ENCODE measurements at regions not wholly inside any gene's neighbourhood (a gene's known extent, or its start where the extent isn't known, plus 50 kb on each side); places are given as distances from the start of the nearest gene placed in this dataset.
A peak's percentile ranks its signal among the peaks of the same experiment; 100 is the strongest.
"Not testable (repeated sequence)": the region's sequence is repeated elsewhere in the genome, so short reads cannot be mapped to it uniquely, and the experiment has no call there.

DNA sequence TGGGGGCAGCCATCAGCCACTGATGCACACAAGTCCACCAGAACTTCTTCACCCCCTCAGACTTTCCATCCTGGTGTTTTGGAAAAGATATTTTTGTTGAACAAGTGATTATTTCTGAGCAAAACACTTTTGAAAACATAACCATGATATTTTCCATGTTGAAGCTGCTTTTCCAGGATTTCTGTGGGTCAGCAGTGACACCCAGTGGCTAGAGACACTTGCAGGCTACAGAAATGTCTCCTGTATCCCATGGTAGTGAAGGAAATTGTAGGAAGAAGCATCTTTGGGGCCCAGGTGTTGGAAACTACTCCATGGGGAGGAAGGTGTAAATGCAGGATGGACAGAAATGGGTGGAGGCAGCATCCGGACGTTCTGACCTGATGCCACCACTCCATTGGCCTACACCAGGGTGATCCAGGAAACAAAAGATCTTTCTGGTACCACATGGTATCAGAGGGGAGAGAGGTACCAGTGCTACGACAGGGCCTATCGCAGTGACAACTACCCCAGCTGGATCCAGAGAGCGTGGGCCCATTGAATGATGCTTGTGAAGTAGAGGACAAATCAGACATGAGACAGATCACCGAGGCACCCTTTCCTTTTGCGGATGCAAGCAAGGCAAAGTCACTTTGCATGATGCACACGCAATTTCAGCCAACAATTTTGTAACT is 111.7 kb upstream of the COBL start:
- Mint-ChIP-seq H3K36me3 (no peaks in the 10 kb centered on the region), H3K4me3 (no peak overlapping the region), H3K9me3 (no peaks in the 10 kb centered on the region), H3K4me1 (peaks cover 0 to 5% (median 2%) of the 10 kb centered on the region in 3 donors), H3K27ac (no peak overlapping the region), H3K27me3 (peaks cover 1 to 4% of the 10 kb centered on the region in 2 donors)
- CTCF ChIA-PET, result no interaction called here
- Histone ChIP-seq H3K4me3 (ENCODE audit: low read length) (no peak overlapping the region), H3K9me3 (ENCODE audit: low read length) (no peaks in the 10 kb centered on the region), H3K36me3 (ENCODE audit: insufficient read depth, low read length) (no peaks in the 10 kb centered on the region), H3K27ac (ENCODE audit: low read depth, low read length) (no peak overlapping the region), H3K4me1 (ENCODE audit: insufficient read depth, low read length) (no peaks in the 10 kb centered on the region), H3K27me3 (ENCODE audit: insufficient read depth, low read length, poor library complexity, severe bottlenecking) (no peaks in the 10 kb centered on the region)
- DNase-seq, result no peak
- POLR2A ChIA-PET, result no interaction called here

DNA sequence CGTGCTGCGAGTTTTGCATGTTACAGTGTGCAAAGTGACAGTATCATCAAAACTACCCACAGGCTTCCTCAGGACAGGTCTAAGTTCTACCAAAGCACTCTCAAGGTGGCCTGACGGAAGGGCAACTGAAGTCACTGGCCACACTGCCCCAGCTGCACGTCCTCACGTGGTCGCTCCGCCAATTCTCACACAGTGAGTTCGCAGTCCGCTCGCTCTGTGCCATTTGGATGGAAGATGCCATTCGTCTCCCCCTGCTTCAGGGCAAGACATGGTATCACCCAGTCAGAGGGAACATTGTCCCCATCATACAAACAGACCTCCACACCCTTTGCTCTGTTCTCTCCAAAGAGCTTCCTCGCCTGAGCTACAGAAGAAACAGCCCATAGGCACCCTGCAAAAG is 109.6 kb upstream of the COBL start:
- H3K4me3 Mint-ChIP-seq, result no peak overlapping the region
- Histone ChIP-seq H3K4me3 (ENCODE audit: low read length) (no peak overlapping the region), H3K36me3 (ENCODE audit: insufficient read depth, low read length) (no peaks in the 10 kb centered on the region), H3K9me3 (ENCODE audit: low read length) (no peaks in the 10 kb centered on the region), H3K4me1 (ENCODE audit: insufficient read depth, low read length) (no peaks in the 10 kb centered on the region), H3K27me3 (ENCODE audit: insufficient read depth, low read length, poor library complexity, severe bottlenecking) (no peaks in the 10 kb centered on the region), H3K27ac (ENCODE audit: low read depth, low read length) (no peak overlapping the region)
- no peak for DNase-seq
- POLR2A ChIA-PET, result no interaction called here
- H3K4me1 Mint-ChIP-seq, result peaks cover 0 to 4% (median 2%) of the 10 kb centered on the region in 3 donors
- no peaks in the 10 kb centered on the region for H3K36me3 Mint-ChIP-seq
- H3K27me3 Mint-ChIP-seq, result peaks cover 1 to 4% of the 10 kb centered on the region in 2 donors
- H3K27ac Mint-ChIP-seq, result no peak overlapping the region
- no peaks in the 10 kb centered on the region for H3K9me3 Mint-ChIP-seq
- CTCF ChIA-PET, result no interaction called here

DNA sequence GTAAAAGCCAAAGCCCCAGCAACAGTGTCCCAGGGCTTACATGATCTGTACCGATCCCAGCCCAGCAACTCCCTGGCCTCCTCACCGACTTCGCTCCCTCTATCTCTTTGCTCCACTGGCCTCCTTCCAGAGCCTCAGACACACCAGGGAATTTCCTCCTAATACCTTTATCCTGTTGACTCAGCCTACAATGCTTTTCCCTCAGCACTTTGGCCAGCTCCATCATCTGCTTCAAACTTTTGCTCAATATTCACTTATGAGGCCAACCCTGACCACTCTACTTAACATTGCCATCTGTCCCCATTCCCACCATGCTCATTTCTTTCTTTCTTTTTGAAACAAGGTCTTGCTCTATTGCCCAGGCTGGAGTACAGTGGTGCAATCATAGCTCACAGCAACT is 93.3 kb upstream of the COBL start:
- H3K27me3 ChIP-seq (ENCODE audit: insufficient read depth, low read length, poor library complexity, severe bottlenecking); H3K27ac Mint-ChIP-seq; POLR2A ChIA-PET; CTCF ChIA-PET; H3K36me3 ChIP-seq (ENCODE audit: insufficient read depth, low read length); H3K9me3 Mint-ChIP-seq; H3K9me3 ChIP-seq (ENCODE audit: low read length); DNase-seq; H3K27ac ChIP-seq (ENCODE audit: low read depth, low read length); H3K4me3 ChIP-seq (ENCODE audit: low read length); H3K4me1 ChIP-seq (ENCODE audit: insufficient read depth, low read length); H3K4me3 Mint-ChIP-seq; H3K36me3 Mint-ChIP-seq; H3K4me1 Mint-ChIP-seq; H3K27me3 Mint-ChIP-seq: not testable (repeated sequence)

DNA sequence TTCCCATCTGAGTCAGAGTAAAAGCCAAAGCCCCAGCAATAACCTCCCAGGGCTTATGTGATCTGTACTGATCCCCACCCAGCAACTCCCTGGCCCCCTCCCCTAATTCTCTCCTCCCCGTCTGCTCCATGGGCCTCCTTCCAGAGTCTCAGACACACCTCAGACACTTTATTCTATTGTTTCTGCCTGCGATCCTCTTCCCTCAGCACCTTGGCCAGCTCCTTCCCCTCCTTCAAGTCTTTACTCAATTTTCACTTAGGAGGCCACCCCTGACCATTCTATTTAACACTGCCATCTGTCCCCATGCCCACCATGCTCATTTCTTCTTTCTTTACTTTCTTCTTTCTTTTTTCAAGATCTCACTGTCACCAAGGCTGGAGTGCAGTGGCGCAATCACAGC is 81.0 kb upstream of the COBL start:
- H3K4me3 ChIP-seq (ENCODE audit: low read length); H3K9me3 ChIP-seq (ENCODE audit: low read length); H3K36me3 Mint-ChIP-seq; H3K27me3 ChIP-seq (ENCODE audit: insufficient read depth, low read length, poor library complexity, severe bottlenecking); H3K4me1 ChIP-seq (ENCODE audit: insufficient read depth, low read length); H3K4me1 Mint-ChIP-seq; H3K27me3 Mint-ChIP-seq; H3K27ac Mint-ChIP-seq; H3K36me3 ChIP-seq (ENCODE audit: insufficient read depth, low read length); DNase-seq; H3K27ac ChIP-seq (ENCODE audit: low read depth, low read length); POLR2A ChIA-PET; H3K9me3 Mint-ChIP-seq; H3K4me3 Mint-ChIP-seq; CTCF ChIA-PET: not testable (repeated sequence)

DNA sequence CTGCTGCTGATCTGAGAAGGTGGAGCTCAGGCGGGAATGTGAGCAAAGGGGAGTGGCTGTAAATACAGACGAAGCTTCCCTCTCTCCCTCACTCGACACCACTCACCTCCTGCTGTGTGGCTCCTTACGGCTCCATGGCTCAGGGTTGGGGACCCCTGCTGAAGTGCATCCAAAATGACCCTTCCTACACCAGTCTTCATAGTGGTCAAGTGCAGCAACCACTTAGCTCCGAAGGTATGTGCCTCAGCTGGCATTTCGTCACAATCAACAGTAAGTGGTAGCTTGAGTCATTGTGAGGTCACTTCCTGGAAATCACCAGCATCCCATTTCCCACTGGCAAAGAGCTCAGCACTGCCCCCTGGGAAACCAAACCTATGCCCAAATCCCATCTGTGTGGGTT is 76.4 kb upstream of the COBL start:
- H3K27me3 ChIP-seq (ENCODE audit: insufficient read depth, low read length, poor library complexity, severe bottlenecking); H3K27me3 Mint-ChIP-seq; H3K36me3 ChIP-seq (ENCODE audit: insufficient read depth, low read length); H3K9me3 Mint-ChIP-seq; POLR2A ChIA-PET; H3K9me3 ChIP-seq (ENCODE audit: low read length); H3K4me1 Mint-ChIP-seq; H3K27ac Mint-ChIP-seq; H3K27ac ChIP-seq (ENCODE audit: low read depth, low read length); H3K4me3 Mint-ChIP-seq; H3K4me1 ChIP-seq (ENCODE audit: insufficient read depth, low read length); CTCF ChIA-PET; H3K36me3 Mint-ChIP-seq; DNase-seq; H3K4me3 ChIP-seq (ENCODE audit: low read length): not testable (repeated sequence)

DNA sequence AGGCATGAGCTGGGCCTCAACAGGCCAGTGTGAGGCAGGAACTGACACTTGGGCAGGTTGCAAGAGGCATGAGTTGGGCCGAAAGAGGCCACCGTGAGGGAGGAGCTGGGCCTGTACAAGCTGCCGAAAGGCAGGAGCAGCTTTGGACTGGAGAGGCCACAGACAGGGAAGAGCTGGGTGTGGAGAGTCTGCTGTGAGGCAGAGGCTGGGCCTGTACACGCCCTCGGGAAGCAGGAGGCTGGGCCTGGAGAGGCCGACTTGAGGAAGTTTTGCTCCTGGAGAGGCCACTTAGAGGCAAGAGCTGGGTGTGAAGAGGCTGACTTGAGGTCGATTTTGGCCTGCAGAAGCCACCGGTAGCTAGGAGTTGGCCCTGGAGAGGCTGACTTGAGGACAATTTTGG is 73.3 kb upstream of the COBL start:
- H3K27ac ChIP-seq (ENCODE audit: low read depth, low read length); DNase-seq; CTCF ChIA-PET; H3K27me3 ChIP-seq (ENCODE audit: insufficient read depth, low read length, poor library complexity, severe bottlenecking); H3K36me3 ChIP-seq (ENCODE audit: insufficient read depth, low read length); H3K36me3 Mint-ChIP-seq; H3K4me3 Mint-ChIP-seq; H3K4me3 ChIP-seq (ENCODE audit: low read length); H3K27me3 Mint-ChIP-seq; H3K4me1 Mint-ChIP-seq; H3K9me3 ChIP-seq (ENCODE audit: low read length); H3K4me1 ChIP-seq (ENCODE audit: insufficient read depth, low read length); H3K9me3 Mint-ChIP-seq; POLR2A ChIA-PET: not testable (repeated sequence)
- peak overlapping the region in 1 of 8 donors; percentile 40 for H3K27ac Mint-ChIP-seq

DNA sequence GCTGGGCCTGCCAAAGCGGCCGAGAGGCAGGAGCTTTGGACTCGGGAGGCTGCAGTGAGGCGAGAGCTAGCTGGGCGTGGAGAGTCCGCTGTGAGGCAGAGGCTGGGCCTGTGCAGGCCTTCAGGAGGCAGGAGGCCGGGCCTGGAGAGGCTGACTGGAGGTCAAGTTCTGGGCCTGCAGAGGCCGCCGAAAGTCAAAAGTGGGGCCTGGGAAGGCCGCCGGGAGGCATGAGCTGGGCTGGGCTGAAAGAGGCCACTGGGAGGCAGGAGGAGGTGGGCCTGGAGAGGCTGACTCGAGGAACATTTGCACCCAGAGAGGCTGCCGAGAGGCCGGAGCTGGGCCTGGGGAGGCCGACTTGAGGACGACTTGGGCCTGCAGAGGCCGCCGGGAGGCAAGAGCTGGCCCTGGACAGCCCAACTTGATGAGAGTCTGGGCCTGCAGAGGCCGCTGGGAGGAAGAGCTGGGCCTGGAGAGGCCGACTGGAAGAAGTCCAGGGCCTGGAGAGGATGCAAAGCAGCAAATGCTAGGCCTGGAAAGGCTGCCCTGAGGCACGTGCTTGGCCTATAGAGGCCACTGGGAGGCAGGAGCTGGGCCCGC is 72.7 kb upstream of the COBL start:
- CTCF ChIA-PET; H3K36me3 Mint-ChIP-seq; H3K27me3 ChIP-seq (ENCODE audit: insufficient read depth, low read length, poor library complexity, severe bottlenecking); H3K27me3 Mint-ChIP-seq; H3K4me3 ChIP-seq (ENCODE audit: low read length); H3K4me1 Mint-ChIP-seq; H3K9me3 Mint-ChIP-seq; H3K4me3 Mint-ChIP-seq; DNase-seq; H3K36me3 ChIP-seq (ENCODE audit: insufficient read depth, low read length); H3K27ac Mint-ChIP-seq; H3K9me3 ChIP-seq (ENCODE audit: low read length); H3K27ac ChIP-seq (ENCODE audit: low read depth, low read length); H3K4me1 ChIP-seq (ENCODE audit: insufficient read depth, low read length); POLR2A ChIA-PET: not testable (repeated sequence)

DNA sequence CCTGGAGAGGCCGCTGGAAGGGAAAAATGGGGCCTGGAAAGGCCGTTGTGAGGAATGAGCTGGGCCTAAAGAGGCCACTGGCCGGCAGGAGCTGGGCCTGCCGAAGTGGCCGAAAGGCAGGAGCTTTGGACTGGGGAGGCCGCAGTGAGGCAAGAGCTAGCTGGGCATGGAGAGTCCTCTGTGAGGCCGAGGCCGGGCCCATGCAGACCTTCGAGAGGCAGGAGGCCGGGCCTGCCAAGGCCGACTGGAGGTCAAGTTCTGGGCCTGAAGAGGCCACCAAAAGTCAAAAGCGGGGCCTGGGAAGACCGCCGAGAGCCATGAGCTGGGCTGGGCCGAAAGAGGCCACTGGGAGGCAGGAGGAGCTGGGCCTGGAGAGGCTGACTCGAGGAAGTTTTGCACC is 71.6 kb upstream of the COBL start:
- CTCF ChIA-PET, result not testable (repeated sequence)

More for the DNA sequence above, 71.6 kb upstream of the COBL start:
- H3K9me3 ChIP-seq (ENCODE audit: low read length); DNase-seq; H3K27me3 ChIP-seq (ENCODE audit: insufficient read depth, low read length, poor library complexity, severe bottlenecking); H3K27ac Mint-ChIP-seq; H3K27ac ChIP-seq (ENCODE audit: low read depth, low read length); H3K4me1 Mint-ChIP-seq; H3K4me1 ChIP-seq (ENCODE audit: insufficient read depth, low read length); H3K36me3 Mint-ChIP-seq; H3K27me3 Mint-ChIP-seq; H3K36me3 ChIP-seq (ENCODE audit: insufficient read depth, low read length); H3K4me3 Mint-ChIP-seq; H3K4me3 ChIP-seq (ENCODE audit: low read length); POLR2A ChIA-PET; H3K9me3 Mint-ChIP-seq: not testable (repeated sequence)

All from CD8-positive, alpha-beta memory T cell (primary cell).